ENCODE measurements at regions not wholly inside any gene's neighbourhood (a gene's known extent, or its start where the extent isn't known, plus 50 kb on each side); places are given as distances from the start of the nearest gene placed in this dataset.

- TF ChIP-seq, protein P1, sequence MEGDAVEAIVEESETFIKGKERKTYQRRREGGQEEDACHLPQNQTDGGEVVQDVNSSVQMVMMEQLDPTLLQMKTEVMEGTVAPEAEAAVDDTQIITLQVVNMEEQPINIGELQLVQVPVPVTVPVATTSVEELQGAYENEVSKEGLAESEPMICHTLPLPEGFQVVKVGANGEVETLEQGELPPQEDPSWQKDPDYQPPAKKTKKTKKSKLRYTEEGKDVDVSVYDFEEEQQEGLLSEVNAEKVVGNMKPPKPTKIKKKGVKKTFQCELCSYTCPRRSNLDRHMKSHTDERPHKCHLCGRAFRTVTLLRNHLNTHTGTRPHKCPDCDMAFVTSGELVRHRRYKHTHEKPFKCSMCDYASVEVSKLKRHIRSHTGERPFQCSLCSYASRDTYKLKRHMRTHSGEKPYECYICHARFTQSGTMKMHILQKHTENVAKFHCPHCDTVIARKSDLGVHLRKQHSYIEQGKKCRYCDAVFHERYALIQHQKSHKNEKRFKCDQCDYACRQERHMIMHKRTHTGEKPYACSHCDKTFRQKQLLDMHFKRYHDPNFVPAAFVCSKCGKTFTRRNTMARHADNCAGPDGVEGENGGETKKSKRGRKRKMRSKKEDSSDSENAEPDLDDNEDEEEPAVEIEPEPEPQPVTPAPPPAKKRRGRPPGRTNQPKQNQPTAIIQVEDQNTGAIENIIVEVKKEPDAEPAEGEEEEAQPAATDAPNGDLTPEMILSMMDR (IDR thresholded peaks at IDR 0.05): no peak
- TF ChIP-seq POLR2A (IDR thresholded peaks at IDR 0.05): no peak
Measured at GRCh38 chr2:13662055-13662454, 945.3 kb downstream of the TRIB2 start.

All from Peyer's patch (tissue), 4 donors.